Subcutaneous abdominal adipose tissue (tissue), 5 donors: ENCODE measurements at regions not wholly inside any gene's neighbourhood (a gene's known extent, or its start where the extent isn't known, plus 50 kb on each side); places are given as distances from the start of the nearest gene placed in this dataset.

Source experiments
- H3K27ac ChIP-seq: one replicate; pipeline ENCODE4 v1.7.0; 2013; ENCODE audit warnings: low read depth, mild to moderate bottlenecking, inconsistent platforms, low read length, moderate library complexity
- H3K27me3 ChIP-seq, 5 donors: one replicate each; pipeline ENCODE4 v1.7.0; 2013; ENCODE audit warnings: low read length in 5 of 5, inconsistent platforms in 1 of 5; ENCODE audit not compliant: control insufficient read depth in 5 of 5, insufficient read depth in 4 of 5
- H3K36me3 ChIP-seq, 5 donors: one replicate each; pipeline ENCODE4 v1.7.0; 2013; ENCODE audit warnings: low read length in 5 of 5; ENCODE audit not compliant: control insufficient read depth in 5 of 5, insufficient read depth in 5 of 5
- H3K4me1 ChIP-seq, 5 donors: one replicate each; pipeline ENCODE4 v1.7.0; 2013; ENCODE audit warnings: low read length in 5 of 5, mild to moderate bottlenecking in 3 of 5, moderate library complexity in 1 of 5; ENCODE audit not compliant: control insufficient read depth in 5 of 5, insufficient read depth in 5 of 5
- H3K4me3 ChIP-seq, 5 donors: one replicate each; pipeline ENCODE4 v1.7.0; 2013; ENCODE audit warnings: low read length in 5 of 5, low read depth in 1 of 5
- H3K9ac ChIP-seq, 5 donors: one replicate each; pipeline ENCODE4 v1.7.0; 2013; ENCODE audit warnings: low read length in 5 of 5, mild to moderate bottlenecking in 4 of 5, moderate library complexity in 3 of 5
- H3K9me3 ChIP-seq, 5 donors: one replicate each; pipeline ENCODE4 v1.7.0; 2013; ENCODE audit warnings: low read length in 5 of 5; ENCODE audit not compliant: control insufficient read depth in 5 of 5
- donor health status: healthy.
- donor health status: healthy.
- donor health status: healthy.
- donor health status: healthy.
- donor health status: healthy.

DNA sequence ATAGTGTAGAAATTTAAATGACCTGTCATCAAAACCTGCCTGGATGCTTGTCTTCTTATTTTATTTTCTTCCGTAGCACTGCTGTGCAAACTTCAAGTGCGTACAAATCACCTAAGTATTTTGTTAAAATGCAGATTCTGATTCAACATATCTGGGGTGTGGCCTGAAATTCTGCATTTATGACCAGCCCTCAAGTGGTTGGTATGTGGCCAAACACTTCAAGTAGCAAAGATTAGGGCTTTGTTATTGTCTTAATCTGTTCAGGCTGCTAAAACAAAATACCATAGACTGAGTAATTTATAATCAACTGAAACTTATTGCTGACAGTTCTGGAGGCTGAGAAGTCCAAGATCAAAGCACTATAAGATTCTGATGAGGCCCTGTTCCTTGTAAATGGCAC, 97.6 kb upstream of the LRRC3B start:
- no peaks in the 10 kb centered on the region for H3K4me1 ChIP-seq
- no peak overlapping the region for H3K4me3 ChIP-seq
- no peaks in the 10 kb centered on the region for H3K27me3 ChIP-seq
- H3K9ac ChIP-seq, result no peak overlapping the region
- peaks cover 2 to 21% (median 19%) of the 10 kb centered on the region in 5 donors for H3K9me3 ChIP-seq
- H3K27ac ChIP-seq, result no peak overlapping the region
- H3K36me3 ChIP-seq, result no peaks in the 10 kb centered on the region

DNA sequence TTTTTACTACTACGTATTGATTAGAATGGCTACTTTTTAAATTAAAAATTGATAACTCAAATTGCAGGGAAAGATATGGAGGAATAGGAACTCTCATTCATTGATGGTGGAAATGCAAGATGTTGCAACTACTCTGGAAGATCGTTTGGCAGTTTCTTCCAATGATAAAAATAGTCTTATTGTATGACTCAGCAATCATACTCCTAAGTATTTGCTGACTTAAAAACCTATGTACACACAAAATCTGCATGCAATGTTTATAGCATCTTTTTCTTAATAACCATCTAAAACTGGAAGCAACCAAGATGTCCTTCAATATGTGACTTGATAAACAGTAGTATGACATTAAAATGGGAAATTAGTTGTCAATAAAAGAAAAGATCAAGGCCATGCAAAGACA, 87.4 kb upstream of the LRRC3B start:
- peaks cover 0 to 5% (median 3%) of the 10 kb centered on the region in 5 donors for H3K9me3 ChIP-seq
- H3K27me3 ChIP-seq, result no peaks in the 10 kb centered on the region
- no peak overlapping the region for H3K27ac ChIP-seq
- no peaks in the 10 kb centered on the region for H3K4me1 ChIP-seq
- H3K9ac ChIP-seq, result no peak overlapping the region
- no peak overlapping the region for H3K4me3 ChIP-seq
- no peaks in the 10 kb centered on the region for H3K36me3 ChIP-seq

DNA sequence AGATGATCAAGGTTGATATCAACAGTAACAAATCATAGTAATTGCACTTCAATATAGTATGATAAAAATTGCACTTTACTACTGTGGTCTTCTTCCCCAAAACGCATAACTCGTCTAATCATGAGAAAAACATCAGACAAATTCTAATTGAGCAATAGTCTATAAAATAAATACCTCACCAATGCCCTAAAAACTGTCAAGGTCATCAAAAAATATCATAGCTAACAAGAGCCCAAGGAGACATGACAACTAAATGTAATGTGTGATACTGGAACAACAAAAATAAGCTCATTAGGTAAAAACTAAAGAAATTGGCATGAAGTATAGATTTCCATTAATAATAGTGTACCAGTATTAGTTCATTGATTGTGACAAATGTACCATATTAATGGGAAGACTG, 85.6 kb upstream of the LRRC3B start:
- Histone ChIP-seq H3K9me3 (peaks cover 0 to 3% (median 3%) of the 10 kb centered on the region in 5 donors), H3K27me3 (no peaks in the 10 kb centered on the region), H3K4me3 (no peak overlapping the region), H3K27ac (no peak overlapping the region), H3K9ac (no peak overlapping the region), H3K36me3 (no peaks in the 10 kb centered on the region), H3K4me1 (no peaks in the 10 kb centered on the region)

DNA sequence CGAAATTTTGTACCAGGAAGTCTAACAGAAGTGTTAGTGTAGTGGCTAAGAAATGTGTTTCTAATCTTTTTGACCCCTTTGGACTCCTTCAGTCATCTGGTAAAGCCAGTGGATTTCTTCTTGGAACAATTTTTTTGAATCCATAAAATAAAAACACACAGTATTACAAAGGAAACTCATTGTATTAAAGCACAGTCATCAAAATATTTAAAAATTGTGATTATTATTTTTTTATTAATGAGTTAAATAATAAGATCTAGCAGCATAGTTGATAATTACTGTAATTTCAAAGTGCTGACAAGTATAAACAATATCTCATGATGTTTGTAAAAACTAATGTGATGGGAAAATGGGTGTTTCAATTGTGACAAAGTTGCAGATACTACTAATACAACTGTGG, 72.2 kb upstream of the LRRC3B start:
- no peaks in the 10 kb centered on the region for H3K4me1 ChIP-seq
- H3K27me3 ChIP-seq, result no peaks in the 10 kb centered on the region
- no peaks in the 10 kb centered on the region for H3K36me3 ChIP-seq
- peaks cover 0 to 3% (median 0%) of the 10 kb centered on the region in 5 donors for H3K9me3 ChIP-seq
- no peak overlapping the region for H3K9ac ChIP-seq
- H3K27ac ChIP-seq, result no peak overlapping the region
- H3K4me3 ChIP-seq, result no peak overlapping the region

DNA sequence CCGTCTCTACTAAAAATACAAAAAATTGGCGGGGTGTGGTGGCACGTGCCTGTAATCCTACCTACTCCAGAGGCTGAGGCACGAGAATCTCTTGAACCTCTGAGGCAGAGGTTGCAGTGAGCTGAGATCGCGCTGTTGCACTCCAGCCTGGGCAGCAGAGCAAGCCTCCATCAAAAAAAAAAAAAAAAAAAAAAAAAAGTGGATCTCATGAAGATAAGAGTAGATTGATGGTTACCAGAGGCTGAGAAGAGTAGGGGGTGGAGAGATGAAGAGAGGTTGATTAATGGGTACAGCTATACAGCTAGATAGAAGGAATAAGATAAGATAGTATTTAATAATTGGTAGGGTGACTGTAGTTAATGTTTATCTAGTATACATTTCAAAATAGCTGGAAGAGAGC, 65.9 kb upstream of the LRRC3B start:
- Histone ChIP-seq H3K4me1 (no peaks in the 10 kb centered on the region), H3K9ac (no peak overlapping the region), H3K27ac (no peak overlapping the region), H3K27me3 (no peaks in the 10 kb centered on the region), H3K36me3 (no peaks in the 10 kb centered on the region), H3K9me3 (no peaks in the 10 kb centered on the region), H3K4me3 (no peak overlapping the region)

DNA sequence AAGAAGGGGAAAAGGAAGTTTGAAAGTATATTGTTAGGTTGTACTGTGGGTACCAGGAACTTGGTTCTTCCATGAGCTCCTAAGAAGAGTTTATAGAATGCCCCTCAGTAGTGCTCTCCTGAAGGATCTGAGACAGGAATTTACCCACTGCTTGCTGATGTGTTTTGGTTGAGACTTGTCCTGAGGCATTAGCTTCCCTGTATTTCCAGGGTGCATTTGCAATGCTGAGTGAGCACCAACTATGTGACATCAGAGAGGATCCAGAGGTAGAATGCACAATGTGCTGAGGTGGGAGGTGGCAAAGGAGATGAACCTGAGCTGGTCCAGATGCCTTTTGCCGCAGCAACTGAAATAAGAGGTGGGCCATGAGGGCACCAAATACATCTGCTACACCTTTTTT, 64.3 kb upstream of the LRRC3B start:
- Histone ChIP-seq H3K36me3 (no peaks in the 10 kb centered on the region), H3K27me3 (no peaks in the 10 kb centered on the region), H3K9me3 (no peaks in the 10 kb centered on the region), H3K4me1 (no peaks in the 10 kb centered on the region), H3K9ac (no peak overlapping the region), H3K27ac (no peak overlapping the region), H3K4me3 (no peak overlapping the region)

DNA sequence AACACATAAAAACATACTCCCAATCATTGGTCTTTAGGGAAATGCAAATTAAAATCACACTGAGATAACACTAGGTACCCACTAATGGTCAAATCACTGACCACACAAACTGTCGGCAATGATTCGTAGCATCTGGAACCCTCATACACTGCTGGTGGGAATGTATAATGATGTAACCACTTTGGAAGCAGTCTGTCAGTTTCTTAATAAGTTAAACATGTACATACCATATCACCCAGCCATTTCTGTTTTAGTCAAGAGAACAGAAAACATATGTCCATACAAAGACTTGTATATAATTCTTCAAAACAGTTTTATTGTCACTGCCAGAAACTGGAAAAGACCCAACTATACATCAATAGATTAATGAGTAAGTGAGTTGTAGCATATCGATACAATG, 63.3 kb upstream of the LRRC3B start:
- H3K9ac ChIP-seq, result no peak overlapping the region
- H3K27ac ChIP-seq, result no peak overlapping the region
- H3K36me3 ChIP-seq, result no peaks in the 10 kb centered on the region
- H3K27me3 ChIP-seq, result no peaks in the 10 kb centered on the region
- no peaks in the 10 kb centered on the region for H3K9me3 ChIP-seq
- H3K4me1 ChIP-seq, result no peaks in the 10 kb centered on the region
- no peak overlapping the region for H3K4me3 ChIP-seq

DNA sequence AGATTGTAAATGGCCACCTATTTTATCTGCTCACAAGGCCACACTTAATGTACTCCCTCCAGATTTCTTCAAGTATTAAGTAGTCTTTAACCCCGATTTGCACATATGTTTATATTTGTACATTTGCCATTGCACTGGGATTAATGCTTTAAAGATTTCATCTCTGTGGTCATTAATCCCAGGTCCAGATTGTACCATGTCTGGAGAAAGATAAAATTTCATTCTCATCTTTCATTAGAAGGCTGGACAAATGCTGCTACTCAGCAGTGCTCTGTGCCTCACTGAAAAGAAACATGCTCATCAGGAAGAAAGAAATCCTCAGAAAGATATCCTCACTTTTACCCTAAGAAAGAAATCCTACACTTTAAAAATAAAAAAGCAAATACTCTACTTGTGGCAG, 62.5 kb upstream of the LRRC3B start:
- no peak overlapping the region for H3K9ac ChIP-seq
- H3K36me3 ChIP-seq, result no peaks in the 10 kb centered on the region
- H3K9me3 ChIP-seq, result no peaks in the 10 kb centered on the region
- no peak overlapping the region for H3K4me3 ChIP-seq
- no peak overlapping the region for H3K27ac ChIP-seq
- no peaks in the 10 kb centered on the region for H3K27me3 ChIP-seq
- no peaks in the 10 kb centered on the region for H3K4me1 ChIP-seq

DNA sequence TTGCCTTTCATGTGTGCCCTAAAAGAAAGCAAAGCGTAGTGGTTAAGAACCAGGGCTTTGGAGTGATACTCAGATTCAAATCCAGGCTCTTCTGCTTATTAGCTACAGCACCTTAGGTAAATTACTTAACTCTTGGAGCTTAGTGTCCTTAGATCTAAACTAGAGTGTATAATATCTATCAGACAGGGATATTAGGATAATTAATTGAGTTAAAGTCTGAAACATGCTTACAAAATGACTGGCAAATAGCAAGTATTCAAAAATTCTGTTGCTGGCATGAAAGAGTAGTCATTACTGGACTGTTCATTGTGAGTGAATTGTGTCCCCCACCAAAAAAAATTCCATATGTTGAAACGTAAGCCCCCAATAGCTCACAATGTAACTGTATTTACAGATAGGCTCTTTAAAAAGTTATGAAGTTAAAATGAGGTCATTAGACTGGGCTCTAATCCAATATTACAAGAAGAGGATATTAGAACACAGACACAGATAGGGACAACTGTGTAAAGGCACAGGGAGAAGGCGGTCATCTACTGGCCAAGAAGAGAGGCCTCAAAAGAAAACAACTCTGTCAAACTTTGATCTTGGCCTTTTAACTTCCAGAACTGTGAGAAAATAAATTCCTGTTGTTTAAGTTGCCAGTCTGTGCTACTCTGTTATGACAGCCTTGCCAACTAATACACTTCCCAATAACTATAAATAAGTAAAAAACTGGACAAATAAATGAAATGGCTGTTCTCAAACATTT, 60.4 kb upstream of the LRRC3B start:
- Histone ChIP-seq H3K9ac (no peak overlapping the region), H3K9me3 (no peaks in the 10 kb centered on the region), H3K4me3 (no peak overlapping the region), H3K27me3 (no peaks in the 10 kb centered on the region), H3K27ac (no peak overlapping the region), H3K36me3 (no peaks in the 10 kb centered on the region), H3K4me1 (no peaks in the 10 kb centered on the region)
